ENCODE measurements at regions not wholly inside any gene's neighbourhood (a gene's known extent, or its start where the extent isn't known, plus 50 kb on each side); places are given as distances from the start of the nearest gene placed in this dataset.
A peak's percentile ranks its signal among the peaks of the same experiment; 100 is the strongest.

GRCh38 chr20:11987526-11987925, 69.8 kb downstream of the BTBD3 start:
- H3K79me2 ChIP-seq (ENCODE audit: insufficient read depth, low read depth), result no peaks in the 10 kb centered on the region
- no peak overlapping the region for H3K27ac ChIP-seq
- no peak overlapping the region for H3K4me3 ChIP-seq (IDR thresholded peaks at IDR 0.05; ENCODE audit: insufficient read depth, low read depth, low read length)
- no peak overlapping the region for H3K4me2 ChIP-seq
- no peaks in the 10 kb centered on the region for H4K20me1 ChIP-seq (ENCODE audit: insufficient read depth)
- peaks cover 20% of the 10 kb centered on the region for H3K4me1 ChIP-seq (ENCODE audit: low read depth, poor library complexity, severe bottlenecking)
- no peaks in the 10 kb centered on the region for H3K27me3 ChIP-seq (ENCODE audit: insufficient read depth, low read depth)
- no peaks in the 10 kb centered on the region for H3K36me3 ChIP-seq (ENCODE audit: insufficient read depth)
- TF ChIP-seq, protein P1, sequence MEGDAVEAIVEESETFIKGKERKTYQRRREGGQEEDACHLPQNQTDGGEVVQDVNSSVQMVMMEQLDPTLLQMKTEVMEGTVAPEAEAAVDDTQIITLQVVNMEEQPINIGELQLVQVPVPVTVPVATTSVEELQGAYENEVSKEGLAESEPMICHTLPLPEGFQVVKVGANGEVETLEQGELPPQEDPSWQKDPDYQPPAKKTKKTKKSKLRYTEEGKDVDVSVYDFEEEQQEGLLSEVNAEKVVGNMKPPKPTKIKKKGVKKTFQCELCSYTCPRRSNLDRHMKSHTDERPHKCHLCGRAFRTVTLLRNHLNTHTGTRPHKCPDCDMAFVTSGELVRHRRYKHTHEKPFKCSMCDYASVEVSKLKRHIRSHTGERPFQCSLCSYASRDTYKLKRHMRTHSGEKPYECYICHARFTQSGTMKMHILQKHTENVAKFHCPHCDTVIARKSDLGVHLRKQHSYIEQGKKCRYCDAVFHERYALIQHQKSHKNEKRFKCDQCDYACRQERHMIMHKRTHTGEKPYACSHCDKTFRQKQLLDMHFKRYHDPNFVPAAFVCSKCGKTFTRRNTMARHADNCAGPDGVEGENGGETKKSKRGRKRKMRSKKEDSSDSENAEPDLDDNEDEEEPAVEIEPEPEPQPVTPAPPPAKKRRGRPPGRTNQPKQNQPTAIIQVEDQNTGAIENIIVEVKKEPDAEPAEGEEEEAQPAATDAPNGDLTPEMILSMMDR (conservative IDR thresholded peaks at IDR 0.05; ENCODE audit: low read depth, low read length), result no peak
- no peak overlapping the region for H2AFZ ChIP-seq (ENCODE audit: low read depth)
- no peak overlapping the region for H3K9ac ChIP-seq

DNA sequence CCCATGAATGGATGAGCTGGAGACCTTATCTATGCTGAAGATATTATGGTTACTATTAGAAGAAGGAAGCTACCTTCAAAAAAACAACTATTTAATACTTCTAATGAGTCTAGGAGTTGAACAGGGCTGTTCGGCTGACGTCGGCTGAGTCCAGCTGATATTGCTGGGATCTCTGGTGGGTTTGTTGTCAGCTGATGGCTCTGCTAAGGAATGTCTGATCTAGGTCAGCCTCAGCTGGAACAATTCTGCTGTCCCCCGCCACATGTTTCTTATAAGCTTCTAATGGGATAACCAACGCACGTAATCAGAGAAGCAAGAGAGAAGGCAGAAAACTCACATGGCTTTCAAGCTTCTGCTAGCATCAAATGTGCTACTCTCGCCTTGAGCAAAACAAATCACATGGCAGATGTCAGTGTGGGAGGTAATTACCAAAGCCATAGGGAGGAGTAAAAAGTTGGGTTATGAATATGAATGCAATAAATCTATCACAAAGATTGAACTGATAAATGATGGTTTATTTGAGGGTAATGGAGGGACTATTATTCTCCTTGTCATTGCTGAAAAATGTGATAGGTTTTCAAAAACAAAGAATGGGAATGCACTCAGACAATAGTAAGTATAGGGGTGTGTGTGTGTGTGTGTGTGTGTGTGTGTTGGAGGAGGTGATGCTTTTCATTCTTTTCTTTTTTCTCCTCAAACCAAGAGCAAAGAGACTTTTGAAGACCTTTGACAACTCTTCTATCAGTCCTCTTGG, 71.5 kb downstream of the BTBD3 start:
- H3K36me3 ChIP-seq (ENCODE audit: insufficient read depth), result no peaks in the 10 kb centered on the region
- TF ChIP-seq, protein P1 (conservative IDR thresholded peaks at IDR 0.05; ENCODE audit: low read depth, low read length), result no peak
- H3K4me1 ChIP-seq (ENCODE audit: low read depth, poor library complexity, severe bottlenecking), result peaks cover 37% of the 10 kb centered on the region
- no peaks in the 10 kb centered on the region for H3K27me3 ChIP-seq (ENCODE audit: insufficient read depth, low read depth)
- H3K27ac ChIP-seq, result no peak overlapping the region
- no peaks in the 10 kb centered on the region for H3K79me2 ChIP-seq (ENCODE audit: insufficient read depth, low read depth)
- H3K4me3 ChIP-seq (IDR thresholded peaks at IDR 0.05; ENCODE audit: insufficient read depth, low read depth, low read length), result no peak overlapping the region
- no peak overlapping the region for H2AFZ ChIP-seq (ENCODE audit: low read depth)
- H3K4me2 ChIP-seq, result no peak overlapping the region
- H3K9ac ChIP-seq, result no peak overlapping the region
- no peaks in the 10 kb centered on the region for H4K20me1 ChIP-seq (ENCODE audit: insufficient read depth)

GRCh38 chr20:11992426-11992825, 74.7 kb downstream of the BTBD3 start:
- TF ChIP-seq, protein P1 (conservative IDR thresholded peaks at IDR 0.05; ENCODE audit: low read depth, low read length), result no peak
- no peaks in the 10 kb centered on the region for H3K79me2 ChIP-seq (ENCODE audit: insufficient read depth, low read depth)
- H3K4me2 ChIP-seq, result no peak overlapping the region

GRCh38 chr20:11993886-11994461, 76.3 kb downstream of the BTBD3 start:
- Histone ChIP-seq H3K27me3 (ENCODE audit: insufficient read depth, low read depth) (no peaks in the 10 kb centered on the region), H3K9ac (no peak overlapping the region), H4K20me1 (ENCODE audit: insufficient read depth) (no peaks in the 10 kb centered on the region), H2AFZ (ENCODE audit: low read depth) (peak overlapping the region; percentile 44; the same call in 1 of the 2 replicates), H3K36me3 (ENCODE audit: insufficient read depth) (no peaks in the 10 kb centered on the region), H3K4me1 (ENCODE audit: low read depth, poor library complexity, severe bottlenecking) (peaks cover 39% of the 10 kb centered on the region), H3K79me2 (ENCODE audit: insufficient read depth, low read depth) (no peaks in the 10 kb centered on the region), H3K4me2 (peak overlapping the region; percentile 51; the same call in 1 of the 2 replicates), H3K27ac (peak overlapping the region; percentile 53), H3K4me3 (IDR thresholded peaks at IDR 0.05; ENCODE audit: insufficient read depth, low read depth, low read length) (no peak overlapping the region)
- TF ChIP-seq, protein P1 (conservative IDR thresholded peaks at IDR 0.05; ENCODE audit: low read depth, low read length), result no peak

More at GRCh38 chr20:11992426-11992825, 74.7 kb downstream of the BTBD3 start:
- Histone ChIP-seq H3K27ac (no peak overlapping the region), H3K36me3 (ENCODE audit: insufficient read depth) (no peaks in the 10 kb centered on the region), H3K9ac (no peak overlapping the region), H3K27me3 (ENCODE audit: insufficient read depth, low read depth) (no peaks in the 10 kb centered on the region), H3K4me3 (IDR thresholded peaks at IDR 0.05; ENCODE audit: insufficient read depth, low read depth, low read length) (no peak overlapping the region), H4K20me1 (ENCODE audit: insufficient read depth) (no peaks in the 10 kb centered on the region), H2AFZ (ENCODE audit: low read depth) (no peak overlapping the region), H3K4me1 (ENCODE audit: low read depth, poor library complexity, severe bottlenecking) (peaks cover 46% of the 10 kb centered on the region)

Measured in KMS-11 (cell line).